22Rv1 (cell line): ENCODE measurements at regions not wholly inside any gene's neighbourhood (a gene's known extent, or its start where the extent isn't known, plus 50 kb on each side); places are given as distances from the start of the nearest gene placed in this dataset.

ENCODE experiments used
- CTCF ChIP-seq: fragments of 450-650 bp; IDR thresholded peaks from 2 replicates; pipeline ENCODE4 v1.5.1; 2017; ENCODE audit warnings: mild to moderate bottlenecking
- ZFX ChIP-seq: fragments of 450-650 bp; IDR thresholded peaks from 2 replicates; pipeline ENCODE4 v1.6.1; 2017; ENCODE audit warnings: antibody characterized with exemption, borderline replicate concordance

GRCh38 chr20:53804920-53805894, 211.6 kb upstream of the ZNF217 start:
- TF ChIP-seq ZFX (no peak), CTCF (no peak)
